ENCODE measurements at regions not wholly inside any gene's neighbourhood (a gene's known extent, or its start where the extent isn't known, plus 50 kb on each side); places are given as distances from the start of the nearest gene placed in this dataset.

- DNase-seq (ENCODE audit: low read depth), result no peak
Observed at GRCh38 chr11:92662601-92663360, 306.7 kb upstream of the MTNR1B start.

- no peak for DNase-seq (ENCODE audit: low read depth)
Observed at GRCh38 chr11:92663539-92663938, 305.9 kb upstream of the MTNR1B start.

- DNase-seq (ENCODE audit: low read depth), result no peak
Observed at GRCh38 chr11:92667486-92668152, 301.8 kb upstream of the MTNR1B start.

- DNase-seq (ENCODE audit: low read depth), result no peak
Observed at GRCh38 chr11:92670308-92670890, 299.1 kb upstream of the MTNR1B start.

- no peak for DNase-seq (ENCODE audit: low read depth)
Observed at GRCh38 chr11:92671081-92671480, 298.4 kb upstream of the MTNR1B start.

- no peak for DNase-seq (ENCODE audit: low read depth)
Observed at GRCh38 chr11:92675303-92675702, 294.1 kb upstream of the MTNR1B start.

GRCh38 chr11:92675810-92676209 is 293.6 kb upstream of the MTNR1B start:
- DNase-seq (ENCODE audit: low read depth), result no peak

GRCh38 chr11:92678008-92678611 is 291.3 kb upstream of the MTNR1B start:
- no peak for DNase-seq (ENCODE audit: low read depth)

- DNase-seq (ENCODE audit: low read depth), result no peak
Observed at GRCh38 chr11:92681586-92681985, 287.9 kb upstream of the MTNR1B start.

- no peak for DNase-seq (ENCODE audit: low read depth)
Observed at GRCh38 chr11:92682136-92682535, 287.3 kb upstream of the MTNR1B start.

GRCh38 chr11:92682952-92683351 is 286.5 kb upstream of the MTNR1B start:
- no peak for DNase-seq (ENCODE audit: low read depth)

GRCh38 chr11:92685049-92685448 is 284.4 kb upstream of the MTNR1B start:
- DNase-seq (ENCODE audit: low read depth), result no peak

GRCh38 chr11:92687724-92688123 is 281.7 kb upstream of the MTNR1B start:
- no peak for DNase-seq (ENCODE audit: low read depth)

GRCh38 chr11:92688416-92688815 is 281.0 kb upstream of the MTNR1B start:
- no peak for DNase-seq (ENCODE audit: low read depth)

- DNase-seq (ENCODE audit: low read depth), result no peak
Observed at GRCh38 chr11:92692826-92693546, 276.5 kb upstream of the MTNR1B start.

GRCh38 chr11:92696076-92696475 is 273.4 kb upstream of the MTNR1B start:
- no peak for DNase-seq (ENCODE audit: low read depth)

GRCh38 chr11:92697461-92698312 is 271.8 kb upstream of the MTNR1B start:
- DNase-seq (ENCODE audit: low read depth), result no peak

GRCh38 chr11:92698742-92699141 is 270.7 kb upstream of the MTNR1B start:
- DNase-seq (ENCODE audit: low read depth), result no peak

- DNase-seq (ENCODE audit: low read depth), result no peak
Observed at GRCh38 chr11:92702037-92702804, 267.2 kb upstream of the MTNR1B start.

GRCh38 chr11:92702805-92703448 is 266.5 kb upstream of the MTNR1B start:
- peak; percentile 7 for DNase-seq (ENCODE audit: low read depth)
